ENCODE measurements at regions not wholly inside any gene's neighbourhood (a gene's known extent, or its start where the extent isn't known, plus 50 kb on each side); places are given as distances from the start of the nearest gene placed in this dataset.

- TF ChIP-seq CTCF (IDR thresholded peaks at IDR 0.05) (no peak), POLR2A (IDR thresholded peaks at IDR 0.05) (no peak)
These were observed 100.5 kb downstream of the DLEU7 start for GRCh38 chr13:50742968-50743367.
